Hematopoietic multipotent progenitor cell treated with erythropoietin and hydrocortisone succinate and interleukin-3 and kit ligand, for 8 days (in vitro differentiated cells): ENCODE measurements at regions not wholly inside any gene's neighbourhood (a gene's known extent, or its start where the extent isn't known, plus 50 kb on each side); places are given as distances from the start of the nearest gene placed in this dataset.
A peak's percentile ranks its signal among the peaks of the same experiment; 100 is the strongest.

Experiments
- DNase-seq: peaks from one replicate; pipeline ENCODE4 v3.0.0-alpha.2; 2015

- no peak for DNase-seq
These were observed 133.3 kb downstream of the MGAT5B start for GRCh38 chr17:77001487-77001886.

DNA sequence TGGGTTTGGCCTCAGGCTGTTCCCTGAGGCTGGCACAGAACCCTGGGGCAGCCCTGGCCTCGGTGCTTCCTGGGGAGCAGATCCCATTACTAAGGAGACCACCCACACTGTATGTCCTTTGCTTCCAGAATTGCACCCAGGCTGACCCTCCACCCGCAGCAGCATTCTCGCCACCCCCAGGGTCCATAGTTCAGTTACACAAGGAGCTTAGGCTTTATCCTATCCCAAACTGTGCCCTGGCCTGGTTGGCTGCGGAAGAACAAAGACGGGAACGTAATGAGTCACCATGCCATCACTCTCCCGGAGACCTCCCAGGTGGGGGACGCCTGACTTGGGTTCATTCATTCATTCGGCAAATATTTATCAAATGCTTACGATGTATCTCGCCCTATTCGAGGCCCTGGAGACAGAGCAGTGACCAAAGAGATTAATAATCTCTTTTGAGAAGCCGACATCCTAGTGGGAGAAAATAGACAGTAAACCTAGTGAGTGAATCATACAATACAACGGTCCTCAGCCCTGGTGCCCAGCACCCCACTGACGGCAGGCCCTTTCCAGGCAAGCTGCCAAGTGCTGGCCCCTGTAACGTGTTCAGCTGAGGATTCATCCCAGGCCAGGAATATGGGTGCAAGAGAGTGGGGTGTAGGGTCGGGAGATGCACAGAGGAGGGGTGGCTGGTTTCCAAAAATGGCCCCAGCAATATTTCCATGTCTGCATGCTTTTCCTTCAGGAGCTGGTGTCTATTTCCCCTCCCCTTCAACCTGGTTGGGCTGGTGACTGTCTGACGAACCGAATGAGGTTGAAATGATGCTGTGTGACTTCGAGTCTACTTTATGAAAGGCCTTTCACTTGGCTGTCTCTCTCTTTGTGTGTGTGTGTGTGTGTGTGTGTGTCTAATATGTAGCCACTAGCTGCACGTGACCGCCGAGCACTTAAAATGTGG, 134.2 kb downstream of the MGAT5B start:
- DNase-seq = no peak

DNA sequence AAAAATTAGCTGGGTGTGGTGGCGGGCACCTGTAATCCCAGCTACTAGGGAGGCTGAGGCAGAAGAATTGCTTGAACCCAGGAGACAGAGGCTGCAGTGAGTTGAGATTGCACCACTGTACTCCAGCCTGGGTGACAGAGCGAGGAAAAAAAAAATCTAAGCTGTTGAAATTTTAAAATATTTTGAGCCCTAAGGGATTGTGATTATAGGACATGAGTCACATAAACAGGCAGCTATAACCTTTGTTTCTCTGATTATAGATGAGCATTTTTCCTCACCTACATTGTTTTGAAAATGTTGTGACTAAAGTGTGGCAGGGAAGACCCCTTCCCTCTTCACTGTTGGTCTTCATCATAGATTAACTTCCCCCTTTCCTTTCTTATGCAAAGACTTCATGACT, 135.5 kb downstream of the MGAT5B start:
- no peak for DNase-seq

DNA sequence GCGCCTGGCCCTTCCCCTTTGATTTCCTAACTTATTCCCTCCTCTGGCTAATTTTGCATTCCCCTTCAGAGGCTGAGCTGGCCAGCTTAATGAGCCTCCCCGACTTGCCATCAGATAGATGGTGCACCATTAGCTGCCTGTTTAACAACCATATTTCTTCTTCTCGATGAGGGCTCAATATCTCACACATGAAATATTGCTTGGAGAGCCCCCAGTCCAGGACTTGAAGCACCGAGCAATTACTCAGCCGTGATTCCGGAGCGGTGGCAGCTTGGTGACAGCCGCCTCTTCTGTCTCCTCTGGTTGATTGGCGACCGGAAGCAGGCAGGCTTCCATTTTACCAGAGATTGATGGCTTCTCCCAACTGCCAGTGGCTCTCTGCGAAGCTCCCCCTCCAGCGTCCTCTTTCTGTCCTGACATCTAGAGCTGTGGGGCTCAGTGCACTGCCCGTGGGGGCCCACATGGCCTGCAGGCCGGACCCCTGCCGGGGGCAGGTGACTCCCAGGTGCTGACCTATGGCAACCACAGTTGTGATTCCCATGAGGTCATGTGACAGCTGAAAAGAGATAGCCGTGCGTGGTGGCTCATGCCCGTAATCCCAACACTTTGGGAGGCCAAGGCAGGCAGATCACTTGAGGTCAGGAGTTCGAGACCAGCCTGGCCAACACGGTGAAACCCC, 133.7 kb upstream of the SEC14L1 start:
- no peak for DNase-seq

- DNase-seq = no peak
These were observed 130.9 kb upstream of the SEC14L1 start for GRCh38 chr17:77009877-77010276.

GRCh38 chr17:77010667-77011066, 130.1 kb upstream of the SEC14L1 start:
- DNase-seq = no peak

- DNase-seq = peak; percentile 75
These were observed 129.4 kb upstream of the SEC14L1 start for GRCh38 chr17:77011173-77012011.

GRCh38 chr17:77018504-77018903, 122.3 kb upstream of the SEC14L1 start:
- DNase-seq = no peak

GRCh38 chr17:77019893-77020379, 120.8 kb upstream of the SEC14L1 start:
- no peak for DNase-seq

- no peak for DNase-seq
These were observed 119.8 kb upstream of the SEC14L1 start for GRCh38 chr17:77020973-77021372.

GRCh38 chr17:77022766-77023165, 118.0 kb upstream of the SEC14L1 start:
- DNase-seq = no peak

- DNase-seq = no peak
These were observed 115.0 kb upstream of the SEC14L1 start for GRCh38 chr17:77025781-77026180.

- DNase-seq = no peak
These were observed 113.4 kb upstream of the SEC14L1 start for GRCh38 chr17:77027271-77027889.

DNA sequence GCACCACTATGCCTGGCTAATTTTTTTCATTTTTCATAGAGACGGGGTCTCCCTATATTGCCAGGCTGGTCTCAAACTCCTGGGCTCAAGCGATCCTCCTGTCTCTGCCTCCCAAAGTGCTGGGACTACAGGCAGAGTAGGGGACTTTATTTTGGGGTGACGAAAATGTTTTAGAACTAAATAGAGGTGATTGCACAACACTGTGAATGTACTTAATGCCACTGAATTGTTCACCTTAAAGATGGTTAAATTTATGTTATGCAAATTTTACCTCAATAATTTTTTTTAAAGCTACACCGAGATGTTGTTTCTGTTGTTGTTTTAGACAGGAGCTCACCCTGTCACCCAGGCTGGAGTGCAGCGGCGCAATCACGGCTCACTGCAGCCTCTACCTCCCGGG, 111.9 kb upstream of the SEC14L1 start:
- no peak for DNase-seq

DNA sequence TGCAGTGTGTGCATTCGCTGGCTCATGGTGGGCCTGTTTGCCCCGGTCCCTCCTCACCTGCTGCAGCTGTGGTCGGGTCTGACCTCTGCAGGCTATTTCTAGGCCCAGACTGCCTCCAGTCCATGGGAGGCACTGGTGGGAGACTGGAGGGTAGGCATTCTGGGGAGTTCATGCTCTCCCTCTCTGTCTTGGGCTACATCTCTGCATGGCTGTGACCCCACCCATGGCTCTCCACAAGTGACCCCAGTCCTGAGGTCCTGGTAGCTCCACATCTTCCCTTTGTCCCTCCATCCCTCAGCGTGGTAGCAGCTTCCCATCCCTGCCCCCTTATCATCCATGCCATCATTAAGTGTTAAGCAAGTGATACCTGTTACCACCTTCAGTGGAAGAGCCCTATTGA, 107.8 kb upstream of the SEC14L1 start:
- DNase-seq = no peak

DNA sequence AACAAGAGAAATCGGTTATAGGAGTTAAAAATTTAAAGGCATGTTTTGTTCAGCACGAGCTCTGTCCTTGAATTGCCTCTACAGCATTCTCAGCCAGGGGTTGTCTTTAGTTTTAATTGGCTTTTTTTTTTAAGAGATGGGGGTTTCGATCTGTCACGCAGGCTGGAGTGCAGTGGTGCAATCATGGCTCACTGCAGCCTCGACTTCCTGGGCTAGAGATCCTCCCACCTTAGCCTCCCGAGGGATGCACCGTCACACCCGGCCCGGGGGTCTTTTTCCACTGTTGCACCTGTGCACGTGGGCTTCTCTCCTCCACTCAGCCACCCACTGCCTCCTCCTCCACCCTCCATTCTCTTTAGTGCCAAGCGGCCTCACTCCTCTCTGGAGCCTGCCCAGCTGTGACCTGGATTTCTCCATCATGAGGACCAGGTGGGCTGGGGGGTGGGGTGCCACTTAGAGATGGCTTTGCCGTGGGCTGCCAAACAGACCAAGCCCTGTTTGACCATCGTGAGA, 106.8 kb upstream of the SEC14L1 start:
- DNase-seq = no peak

GRCh38 chr17:77034677-77035424, 105.9 kb upstream of the SEC14L1 start:
- DNase-seq = no peak

DNA sequence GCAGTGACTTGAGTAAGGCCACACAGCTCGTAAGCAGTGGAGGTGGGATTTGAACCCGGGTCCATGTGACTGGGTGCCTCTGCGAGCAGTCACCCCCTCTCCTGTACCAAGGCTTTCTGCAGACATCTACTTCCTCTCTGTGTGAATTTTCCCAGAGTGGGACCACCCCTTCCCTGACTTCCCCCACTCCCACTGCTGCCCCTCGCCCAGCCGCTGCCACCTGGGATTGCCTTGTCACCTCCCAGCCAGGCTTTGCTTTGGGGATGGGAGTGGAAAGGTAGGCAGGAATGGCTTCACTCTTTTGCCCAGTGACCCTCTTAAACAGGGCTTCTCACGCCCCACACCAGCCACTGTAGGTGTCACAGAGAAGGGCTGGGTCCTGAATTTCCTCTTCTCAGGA, 105.2 kb upstream of the SEC14L1 start:
- no peak for DNase-seq

- no peak for DNase-seq
These were observed 104.5 kb upstream of the SEC14L1 start for GRCh38 chr17:77036136-77036840.

- DNase-seq = peak; percentile 91
These were observed 103.9 kb upstream of the SEC14L1 start for GRCh38 chr17:77036841-77037381.

DNA sequence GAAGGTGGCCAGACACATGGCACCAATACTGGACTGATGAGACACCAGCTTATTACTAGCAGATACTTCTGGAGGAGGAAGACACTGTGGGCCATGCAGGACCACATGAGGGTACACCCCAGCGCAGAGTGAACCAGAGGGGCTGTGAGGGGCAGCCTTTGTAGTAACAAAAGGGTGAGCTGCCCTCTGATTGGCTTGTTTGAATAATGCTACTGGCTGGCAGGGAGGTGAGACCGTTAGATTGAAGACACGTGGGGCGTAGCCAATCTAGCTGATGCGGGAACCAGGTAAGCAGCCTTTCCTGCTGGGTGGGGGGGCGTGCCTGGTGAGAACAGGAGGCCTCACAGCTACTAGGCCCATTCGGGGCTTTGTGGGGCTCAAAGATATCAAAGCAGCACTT, 102.8 kb upstream of the SEC14L1 start:
- DNase-seq = no peak
